H1 (cell line): ENCODE measurements at regions not wholly inside any gene's neighbourhood (a gene's known extent, or its start where the extent isn't known, plus 50 kb on each side); places are given as distances from the start of the nearest gene placed in this dataset.

Experiments used
- CTCF ChIA-PET: fragments of 300-600 bp; sonication (Branson Sonifier 250); formaldehyde crosslinking; loops from one replicate; lab custom pipeline; 2021; ENCODE audit not compliant: partially characterized antibody; lab: Charles Lee
- POLR2A ChIA-PET: fragments of 300-600 bp; sonication (Branson Sonifier 250); formaldehyde crosslinking; loops from one replicate; lab custom pipeline; 2021; ENCODE audit warnings: inconsistent platforms; ENCODE audit not compliant: partially characterized antibody; lab: Charles Lee
- DNase-seq, 2 experiments: peaks; one replicate each; pipeline versions ENCODE4 v3.0.0 to v3.0.0-alpha.2; 2010 to 2022; ENCODE audit warnings: low spot score in 2 of 2, low read depth in 1 of 2, mixed read lengths in 1 of 2
- FAIRE-seq: peaks from 2 replicates; lab custom pipeline; 2011; peaks lifted over from hg19 to GRCh38; lab: Jason Lieb, UNC
- H2AFZ ChIP-seq: 2 replicates; pipeline ENCODE4 v1.8.1; 2012; ENCODE audit warnings: low read length, inconsistent platforms
- H2AK5ac ChIP-seq: 2 replicates; pipeline ENCODE4 v1.6.1; 2013; ENCODE audit warnings: low read depth, low read length
- H2BK120ac ChIP-seq: replicated peaks from 2 replicates; pipeline ENCODE3; 2013; ENCODE audit warnings: low read depth, low read length, inconsistent platforms
- H2BK12ac ChIP-seq: 2 replicates; pipeline ENCODE4 v1.6.1; 2013; ENCODE audit warnings: low read depth, low read length
- H2BK15ac ChIP-seq: 2 replicates; pipeline ENCODE4 v1.6.1; 2013; ENCODE audit warnings: low read length
- H2BK20ac ChIP-seq: 2 replicates; pipeline ENCODE4 v1.6.1; 2013; ENCODE audit warnings: low read length
- H2BK5ac ChIP-seq: 2 replicates; pipeline ENCODE4 v1.6.1; 2013; ENCODE audit warnings: low read depth, low read length
- H3K14ac ChIP-seq: 2 replicates; pipeline ENCODE4 v1.6.1; 2013; ENCODE audit warnings: inconsistent platforms; ENCODE audit not compliant: insufficient read length
- H3K18ac ChIP-seq: 2 replicates; pipeline ENCODE4 v1.6.1; 2013; ENCODE audit warnings: low read length; ENCODE audit errors: extremely low read depth
- H3K23ac ChIP-seq: 2 replicates; pipeline ENCODE4 v1.6.1; 2013; ENCODE audit warnings: inconsistent platforms; ENCODE audit not compliant: insufficient read length
- H3K23me2 ChIP-seq: 2 replicates; pipeline ENCODE4 v1.6.1; 2013; ENCODE audit warnings: low read depth, low read length
- H3K27ac ChIP-seq: 2 replicates; pipeline ENCODE4 v1.6.1; 2011; ENCODE audit warnings: low read depth, low read length, inconsistent platforms
- H3K27me3 ChIP-seq, 4 experiments: replicated peaks in 1 of 4; 1 replicate in 1 of 4; 2 replicates in 3 of 4; pipeline versions ENCODE4 v1.6.1 to v1.8.1; 2011 to 2013; ENCODE audit warnings: low read length in 3 of 4, mild to moderate bottlenecking in 3 of 4, inconsistent platforms in 2 of 4, mixed read lengths in 2 of 4, moderate library complexity in 1 of 4; ENCODE audit not compliant: control insufficient read depth in 3 of 4, insufficient read depth in 3 of 4; ENCODE audit errors: extremely low read depth in 1 of 4
- H3K36me3 ChIP-seq, 4 experiments: 2 replicates each; pipeline versions ENCODE4 v1.6.1 to v1.8.1; 2011 to 2013; ENCODE audit warnings: mild to moderate bottlenecking in 4 of 4, low read length in 3 of 4, moderate library complexity in 2 of 4, control low read depth in 1 of 4, inconsistent platforms in 1 of 4; ENCODE audit not compliant: insufficient read depth in 4 of 4, control insufficient read depth in 2 of 4
- H3K4ac ChIP-seq: replicated peaks from 2 replicates; pipeline ENCODE3; 2013; ENCODE audit warnings: low read length, low read depth, mixed read lengths, inconsistent platforms; ENCODE audit not compliant: insufficient read length
- H3K4me1 ChIP-seq, 4 experiments: replicated peaks in 1 of 4; 1 replicate in 1 of 4; 2 replicates in 3 of 4; pipeline versions ENCODE4 v1.6.1 to v1.8.1; 2011 to 2013; ENCODE audit warnings: low read length in 3 of 4, inconsistent platforms in 2 of 4, mixed read lengths in 1 of 4; ENCODE audit not compliant: insufficient read depth in 4 of 4, control insufficient read depth in 3 of 4
- H3K4me2 ChIP-seq, 2 experiments: 2 replicates each; pipeline versions ENCODE4 v1.6.1 to v1.8.1; 2011 to 2013; ENCODE audit warnings: low read depth in 2 of 2, low read length in 2 of 2, control low read depth in 1 of 2, inconsistent platforms in 1 of 2, mild to moderate bottlenecking in 1 of 2; ENCODE audit not compliant: insufficient read depth in 1 of 2
- H3K4me3 ChIP-seq, 4 experiments: fragments of 200-600, 300-600 bp in 1 of 4; sonication (generic), shearing (Covaris generic), sonication (Bioruptor Twin) in 1 of 4; 2 replicates each; pipeline versions ENCODE4 v1.5.1 to v1.8.1; 2011 to 2016; ENCODE audit warnings: low read length in 4 of 4, low read depth in 3 of 4, control low read depth in 2 of 4, inconsistent platforms in 2 of 4, mild to moderate bottlenecking in 2 of 4, mixed read lengths in 1 of 4, moderate library complexity in 1 of 4; ENCODE audit not compliant: insufficient read depth in 2 of 4; ENCODE audit errors: extremely low read depth in 1 of 4
- H3K56ac ChIP-seq: replicated peaks from 2 replicates; pipeline ENCODE3; 2013; ENCODE audit warnings: low read depth, mild to moderate bottlenecking, mixed read lengths, low read length, inconsistent platforms; ENCODE audit not compliant: insufficient read length
- H3K79me1 ChIP-seq: 2 replicates; pipeline ENCODE4 v1.6.1; 2013; ENCODE audit warnings: low read depth, low read length, control low read depth
- H3K79me2 ChIP-seq, 2 experiments: 2 replicates each; pipeline versions ENCODE4 v1.6.1 to v1.8.1; 2012 to 2013; ENCODE audit warnings: low read length in 2 of 2, mild to moderate bottlenecking in 2 of 2, inconsistent platforms in 1 of 2; ENCODE audit not compliant: insufficient read depth in 2 of 2, control insufficient read depth in 1 of 2
- H3K9ac ChIP-seq, 4 experiments: replicated peaks in 1 of 4; 1 replicate in 1 of 4; 2 replicates in 3 of 4; pipeline versions ENCODE4 v1.6.1 to v1.8.1; 2011 to 2013; ENCODE audit warnings: low read depth in 3 of 4, low read length in 3 of 4, control low read depth in 2 of 4, mild to moderate bottlenecking in 2 of 4, moderate library complexity in 2 of 4, inconsistent platforms in 1 of 4; ENCODE audit errors: extremely low read depth in 1 of 4
- H3K9me3 ChIP-seq, 2 experiments: 2 replicates each; pipeline versions ENCODE4 v1.6.1 to v1.8.1; 2012 to 2013; ENCODE audit warnings: mild to moderate bottlenecking in 2 of 2, moderate library complexity in 2 of 2, control low read depth in 1 of 2, inconsistent platforms in 1 of 2, low read depth in 1 of 2, low read length in 1 of 2, mixed read lengths in 1 of 2; ENCODE audit not compliant: insufficient read depth in 2 of 2
- H4K20me1 ChIP-seq, 2 experiments: replicated peaks in 1 of 2; 2 replicates each; pipeline versions ENCODE3 to v1.8.1; 2011 to 2013; ENCODE audit warnings: inconsistent platforms in 2 of 2, low read length in 2 of 2, mild to moderate bottlenecking in 1 of 2; ENCODE audit not compliant: insufficient read depth in 2 of 2, control insufficient read depth in 1 of 2
- H4K5ac ChIP-seq: 2 replicates; pipeline ENCODE4 v1.6.1; 2013; ENCODE audit warnings: low read length, low read depth, mixed read lengths, inconsistent platforms; ENCODE audit not compliant: insufficient read length
- H4K8ac ChIP-seq: 2 replicates; pipeline ENCODE4 v1.8.0; 2013; ENCODE audit warnings: mild to moderate bottlenecking, moderate library complexity, low read length, inconsistent platforms; ENCODE audit not compliant: insufficient read depth; ENCODE audit errors: extremely low read depth
- H4K91ac ChIP-seq: replicated peaks from 2 replicates; pipeline ENCODE3; 2013; ENCODE audit warnings: low read length, mixed read lengths, inconsistent platforms; ENCODE audit not compliant: insufficient read length
- ASH2L ChIP-seq: fragments of 200-600, 300-600 bp; sonication (generic); IDR thresholded peaks from one replicate; pipeline ENCODE4 v1.7.1; 2017; ENCODE audit warnings: low read length
- CTCF ChIP-seq, 3 experiments: IDR thresholded peaks; 1 replicate in 2 of 3; 2 replicates in 1 of 3; pipeline versions ENCODE4 v1.5.1 to v1.6.1; 2011; ENCODE audit warnings: low read length in 3 of 3, mild to moderate bottlenecking in 3 of 3, inconsistent platforms in 2 of 3, low read depth in 1 of 3, moderate library complexity in 1 of 3; ENCODE audit not compliant: insufficient read depth in 1 of 3; ENCODE audit errors: control extremely low read depth in 1 of 3
- E2F6 ChIP-seq: IDR thresholded peaks from 2 replicates; pipeline ENCODE4 v1.6.1; 2012; ENCODE audit warnings: inconsistent platforms
- MAX ChIP-seq: IDR thresholded peaks from 2 replicates; pipeline ENCODE4 v1.6.1; 2012; ENCODE audit warnings: inconsistent platforms
- RAD21 ChIP-seq, 2 experiments: IDR thresholded peaks in 1 of 2; conservative IDR thresholded peaks in 1 of 2; 2 replicates each; pipeline ENCODE4 v1.6.1; 2011; ENCODE audit warnings: low read depth in 2 of 2, low read length in 2 of 2, improper control_type of control experiment in 1 of 2, inconsistent platforms in 1 of 2, mild to moderate bottlenecking in 1 of 2, moderate library complexity in 1 of 2
- YY1 ChIP-seq: IDR thresholded peaks from 2 replicates; pipeline ENCODE4 v1.6.1; 2011; ENCODE audit warnings: low read depth, mild to moderate bottlenecking, low read length
- WGBS, 2 experiments: shearing (Covaris generic) in 1 of 2; methylation state at CpG; one replicate each; pipeline versions ENCODE4 v1.1.6 to v1.1.7; 2013 to 2015; ENCODE audit warnings: low lambda C conversion rate in 2 of 2, mixed read lengths in 2 of 2, inconsistent platforms in 1 of 2, low coverage in 1 of 2, missing lambda C conversion rate in 1 of 2; ENCODE audit not compliant: insufficient replicate concordance in 2 of 2, insufficient coverage in 1 of 2, insufficient read length in 1 of 2; ENCODE audit errors: extremely low coverage in 1 of 2, missing lambda C conversion rate in 1 of 2; 5-methylcytosine and 5-hydroxymethylcytosine counted together

- Histone ChIP-seq H2BK120ac (no peak overlapping the region), H3K56ac (no peak overlapping the region), H3K27ac (no peak overlapping the region), H4K20me1 (no peaks in the 10 kb centered on the region), H3K9me3 (no peaks in the 10 kb centered on the region), H3K27me3 (no peaks in the 10 kb centered on the region), H4K8ac (no peak overlapping the region; the same call in 1 of the 2 replicates), H2AFZ (no peak overlapping the region), H3K4me1 (peaks cover 0 to 3% (median 0%) of the 10 kb centered on the region in 4 experiments; a peak in 2 of 7 replicates), H4K91ac (no peak overlapping the region), H2AK5ac (no peak overlapping the region), H4K5ac (no peak overlapping the region), H3K18ac (no peak overlapping the region), H3K36me3 (no peaks in the 10 kb centered on the region), H3K79me2 (no peaks in the 10 kb centered on the region), H2BK5ac (no peak overlapping the region), H2BK15ac (no peak overlapping the region), H3K4me2 (no peak overlapping the region), H2BK12ac (no peak overlapping the region), H3K23me2 (no peaks in the 10 kb centered on the region; the same call in 1 of the 2 replicates), H3K9ac (no peak overlapping the region), H3K4me3 (no peak overlapping the region), H3K79me1 (no peaks in the 10 kb centered on the region), H3K14ac (no peak overlapping the region), H3K4ac (no peak overlapping the region), H3K23ac (no peak overlapping the region), H2BK20ac (no peak overlapping the region)
- ChIA-PET POLR2A (no interaction called here), CTCF (interaction anchor here (0.5 to 3.8 kb wide), 32 partner anchors 10 to 942 kb away, joined by 3 to 22 read pairs (median 3); no protein-coding TSS in a partner anchor)
- WGBS, 2 experiments = 89% methylated on average over 10 of the region's 10 CpGs; no CpG with 5 or more reads in 1 of the 2 experiments
- no peak for TF ChIP-seq ASH2L
- TF ChIP-seq YY1 = no peak
- TF ChIP-seq MAX = peak; percentile 75
- TF ChIP-seq RAD21 (IDR thresholded peaks at IDR 0.05 in 1 of 2, conservative IDR thresholded peaks at IDR 0.05 in 1 of 2; ENCODE audit: low read depth in 2 of 2, low read length in 2 of 2) = peak in 1 of 2 experiments; percentile 46; a peak in 3 of 4 replicates
- peak; percentile 75 for TF ChIP-seq E2F6
- TF ChIP-seq CTCF (IDR thresholded peaks at IDR 0.05; ENCODE audit: control extremely low read depth in 1 of 3, insufficient read depth in 1 of 3, low read depth in 1 of 3, low read length in 3 of 3) = peak; percentile 32 to 44 (median 36)
- no peak for FAIRE-seq
- DNase-seq = no peak
These were observed 394.0 kb downstream of the NPHP4 start for GRCh38 chr1:5597991-5598823.
